ENCODE measurements at regions not wholly inside any gene's neighbourhood (a gene's known extent, or its start where the extent isn't known, plus 50 kb on each side); places are given as distances from the start of the nearest gene placed in this dataset.

- DNase-seq, result no peak
These were observed 135.4 kb upstream of the RGS18 start for GRCh38 chr1:192022827-192023226.

- DNase-seq, result no peak
These were observed 133.4 kb upstream of the RGS18 start for GRCh38 chr1:192024881-192025280.

DNA sequence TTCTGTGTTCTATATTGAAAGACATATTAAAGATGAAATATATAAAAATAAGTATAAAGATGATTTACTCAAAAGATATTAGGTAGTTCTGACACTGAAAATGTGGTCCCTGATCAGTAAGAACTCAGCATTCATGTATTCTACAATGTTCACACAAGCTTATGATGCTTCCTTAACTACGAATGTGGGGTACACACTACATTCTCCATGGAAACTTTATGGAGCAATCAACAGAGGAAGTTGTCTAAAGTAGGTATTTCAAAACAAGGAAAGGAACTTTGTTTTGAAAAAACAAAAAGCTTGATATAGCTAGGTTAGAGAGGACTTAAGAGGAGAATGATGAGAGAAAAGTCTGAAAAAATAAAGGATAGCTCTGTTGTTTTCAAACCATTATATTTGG lies 119.7 kb upstream of the RGS18 start:
- no peak for DNase-seq

- no peak for DNase-seq
These were observed 113.1 kb upstream of the RGS18 start for GRCh38 chr1:192045131-192045530.

DNA sequence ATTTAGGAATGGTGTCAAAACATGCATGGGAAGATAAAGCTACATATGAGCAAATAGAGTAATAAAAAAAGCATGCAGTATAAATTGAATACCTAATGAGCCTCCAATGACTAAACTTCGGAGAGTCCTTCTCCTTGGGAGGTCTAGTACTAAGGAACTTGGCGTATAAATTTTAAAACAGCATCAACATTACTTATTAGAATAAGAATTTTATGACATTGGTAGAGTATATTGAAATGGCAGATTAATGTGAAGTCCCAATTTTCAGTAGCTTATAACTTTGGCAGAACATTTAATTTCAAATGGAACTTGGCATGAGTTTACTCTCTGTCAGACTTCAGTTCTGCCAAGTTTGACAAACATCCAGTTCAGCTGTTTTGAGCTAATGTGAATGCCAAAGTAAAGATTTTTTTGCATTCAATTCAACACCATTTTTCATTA lies 104.7 kb upstream of the RGS18 start:
- no peak for DNase-seq

DNA sequence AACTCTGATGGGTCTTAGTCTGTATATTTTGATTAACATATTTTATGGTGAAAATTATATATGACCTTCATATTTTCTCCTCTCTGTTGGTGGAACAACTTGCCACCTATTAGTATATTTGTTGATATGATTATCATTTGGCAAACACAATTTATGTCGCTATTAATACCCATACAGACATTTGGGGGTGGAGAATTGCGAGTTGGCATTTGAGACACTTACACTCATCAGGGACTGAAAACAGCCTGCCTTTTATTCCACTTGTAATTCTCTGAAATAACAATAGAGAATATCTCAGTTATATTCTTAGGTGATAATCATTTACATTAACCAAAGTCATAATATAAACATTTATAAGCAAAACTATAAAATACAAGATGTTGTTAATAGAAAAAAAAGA lies 100.5 kb upstream of the RGS18 start:
- no peak for DNase-seq

DNA sequence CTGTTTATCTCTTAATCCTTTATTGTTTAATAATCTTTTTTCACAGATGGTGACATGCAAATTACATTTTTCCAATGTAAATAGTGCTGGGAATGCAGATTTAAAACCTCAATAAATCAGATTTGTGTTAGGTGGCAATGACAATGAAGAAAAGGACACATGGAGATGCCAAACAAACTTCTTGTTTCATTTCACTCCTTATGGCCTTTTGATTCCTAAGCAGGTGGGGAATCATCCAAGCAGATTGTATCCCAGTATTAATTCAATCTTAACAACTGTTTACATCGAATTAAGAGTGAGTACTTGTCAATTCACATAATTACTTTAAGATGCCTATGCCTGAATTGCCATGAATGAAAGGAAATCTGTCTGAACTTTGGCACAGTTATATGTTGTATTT lies 98.9 kb upstream of the RGS18 start:
- DNase-seq, result no peak

DNA sequence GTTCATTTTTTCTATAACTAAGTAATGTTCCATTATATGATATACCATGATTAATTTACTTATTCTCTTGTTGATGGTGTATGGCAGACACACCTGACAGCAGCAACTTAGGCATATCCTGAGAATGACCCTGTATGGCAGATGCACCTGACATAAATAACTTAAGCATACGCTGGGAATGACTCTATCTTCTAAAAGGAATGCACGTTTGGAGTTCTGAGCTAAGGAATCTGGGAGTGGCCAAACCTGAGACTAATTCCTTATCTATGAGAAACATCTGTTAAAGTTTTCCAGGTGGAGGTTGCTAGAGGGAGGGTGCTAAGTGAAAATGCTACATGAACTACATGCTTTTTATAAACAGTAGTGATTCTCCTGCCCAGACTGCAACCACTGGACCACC lies 96.7 kb upstream of the RGS18 start:
- no peak for DNase-seq

- DNase-seq, result no peak
These were observed 93.2 kb upstream of the RGS18 start for GRCh38 chr1:192065087-192065486.

- DNase-seq, result no peak
These were observed 92.1 kb upstream of the RGS18 start for GRCh38 chr1:192066202-192066601.

DNA sequence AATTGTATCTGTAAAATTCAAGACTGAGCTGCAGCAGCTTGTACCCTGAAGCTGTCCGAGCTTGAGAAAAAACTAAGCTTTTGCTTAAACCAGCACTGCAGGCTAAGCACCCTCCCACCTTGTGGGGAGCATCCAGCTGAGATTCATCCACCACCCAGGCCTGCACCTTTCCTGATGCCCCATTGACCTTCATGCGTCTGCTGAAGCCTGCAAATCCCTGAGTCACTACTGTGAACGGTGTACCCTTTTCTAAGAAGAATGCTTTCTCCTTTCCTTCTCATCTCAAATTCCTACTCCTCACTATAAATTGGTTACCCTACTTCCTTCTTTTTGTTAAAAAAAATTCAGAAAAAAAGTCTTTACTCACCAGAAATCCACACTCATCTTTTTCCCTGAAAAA lies 90.9 kb upstream of the RGS18 start:
- no peak for DNase-seq

DNA sequence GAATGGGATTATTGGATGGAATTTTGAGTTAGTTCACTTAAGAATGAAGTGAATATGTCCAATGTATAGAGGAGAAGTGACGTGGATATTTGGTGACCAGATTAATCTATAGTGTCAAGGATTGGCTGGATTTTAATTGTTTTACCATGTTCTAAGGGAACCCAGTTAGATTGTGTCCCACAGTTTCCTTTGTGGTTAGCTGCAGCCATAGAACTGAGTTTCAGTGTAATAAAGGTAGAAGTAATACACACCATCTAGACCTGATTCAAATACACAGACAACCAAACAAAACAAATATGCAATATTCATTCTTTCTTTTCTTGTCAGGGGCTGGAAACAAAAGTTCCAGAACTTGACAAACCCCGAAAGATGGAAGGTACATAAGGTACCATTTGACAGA lies 88.0 kb upstream of the RGS18 start:
- DNase-seq, result no peak

DNA sequence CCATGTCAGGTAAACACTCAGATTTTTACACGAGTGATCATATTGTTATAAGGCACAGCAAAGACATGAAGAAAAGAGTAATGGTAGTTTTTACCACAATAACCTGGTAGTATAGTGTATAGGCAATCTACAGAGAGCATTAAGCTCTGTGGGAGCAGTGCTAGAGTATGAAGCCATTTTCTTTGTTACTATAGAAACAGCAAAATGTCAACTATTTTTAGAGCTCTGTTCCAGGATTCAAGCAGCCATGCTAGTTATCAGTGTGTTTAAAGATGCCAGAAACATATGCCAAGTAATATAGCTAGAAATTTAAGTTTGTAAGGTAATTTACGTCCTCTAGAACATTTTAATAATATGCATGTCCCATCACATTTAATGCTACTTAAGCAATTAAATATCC lies 77.6 kb upstream of the RGS18 start:
- peak; percentile 49 for DNase-seq

GRCh38 chr1:192081359-192081758 lies 76.9 kb upstream of the RGS18 start:
- no peak for DNase-seq

- DNase-seq, result no peak
These were observed 71.6 kb upstream of the RGS18 start for GRCh38 chr1:192086644-192087043.

DNA sequence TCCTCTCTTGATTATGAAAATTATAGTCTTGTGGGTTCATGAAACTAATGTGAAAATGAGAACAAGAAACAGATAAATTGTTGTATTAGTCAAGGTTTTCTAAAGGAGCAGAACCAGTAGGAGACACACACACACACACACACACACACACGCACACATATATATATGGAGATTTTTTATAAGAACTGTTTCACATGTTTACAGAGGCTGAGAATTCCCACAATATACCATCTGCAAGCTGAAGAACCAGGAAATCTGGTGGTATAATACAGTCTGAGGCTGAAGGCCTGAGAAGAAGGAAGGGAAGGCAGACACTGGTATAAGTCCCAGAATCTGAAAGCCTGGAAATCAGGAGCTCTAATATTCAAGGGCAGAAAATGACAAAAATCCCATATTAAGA lies 70.9 kb upstream of the RGS18 start:
- no peak for DNase-seq

GRCh38 chr1:192088496-192088895 lies 69.8 kb upstream of the RGS18 start:
- DNase-seq, result no peak

- no peak for DNase-seq
These were observed 60.3 kb upstream of the RGS18 start for GRCh38 chr1:192098001-192098400.

GRCh38 chr1:192099328-192099727 lies 58.9 kb upstream of the RGS18 start:
- no peak for DNase-seq

DNA sequence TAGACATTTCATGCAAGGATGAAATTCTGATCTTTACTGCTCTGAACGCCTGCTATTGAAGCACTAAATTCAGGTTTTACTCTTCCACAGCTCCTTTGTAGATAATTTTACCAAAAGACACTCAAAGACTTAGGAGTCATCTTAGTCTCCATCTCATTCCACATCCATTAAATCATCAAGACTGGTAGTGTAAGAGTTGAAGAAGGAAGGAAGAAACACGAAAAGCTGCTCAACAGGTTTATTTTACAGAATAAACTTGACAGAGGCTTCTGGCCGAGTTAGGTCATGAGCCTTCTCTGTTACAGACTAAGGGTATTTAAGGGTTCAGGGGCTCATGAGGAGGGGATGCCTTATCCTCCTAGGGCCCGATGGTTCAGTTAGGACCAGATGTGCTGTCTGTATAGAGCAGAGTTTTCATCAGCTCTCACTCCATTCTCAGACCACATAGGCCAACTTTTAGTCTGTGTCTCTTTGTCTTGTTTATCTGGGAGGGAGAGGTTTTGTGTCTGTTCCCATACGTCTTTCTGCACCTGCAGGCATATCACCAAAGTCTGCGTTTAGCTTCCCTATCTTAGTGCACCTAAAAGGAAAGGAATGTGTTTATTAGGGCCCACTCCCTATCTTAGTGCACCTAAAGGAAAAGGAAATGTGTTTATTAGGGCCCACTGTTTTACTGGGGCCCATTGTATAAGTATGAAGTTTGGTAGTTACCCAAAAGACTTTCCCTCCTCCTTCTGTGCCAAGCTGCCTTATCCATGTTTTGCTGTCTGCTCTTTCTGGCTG lies 57.4 kb upstream of the RGS18 start:
- DNase-seq, result no peak

GRCh38 chr1:192104128-192104527 lies 54.1 kb upstream of the RGS18 start:
- DNase-seq, result no peak

- no peak for DNase-seq
These were observed 53.4 kb upstream of the RGS18 start for GRCh38 chr1:192104852-192105251.

DNA sequence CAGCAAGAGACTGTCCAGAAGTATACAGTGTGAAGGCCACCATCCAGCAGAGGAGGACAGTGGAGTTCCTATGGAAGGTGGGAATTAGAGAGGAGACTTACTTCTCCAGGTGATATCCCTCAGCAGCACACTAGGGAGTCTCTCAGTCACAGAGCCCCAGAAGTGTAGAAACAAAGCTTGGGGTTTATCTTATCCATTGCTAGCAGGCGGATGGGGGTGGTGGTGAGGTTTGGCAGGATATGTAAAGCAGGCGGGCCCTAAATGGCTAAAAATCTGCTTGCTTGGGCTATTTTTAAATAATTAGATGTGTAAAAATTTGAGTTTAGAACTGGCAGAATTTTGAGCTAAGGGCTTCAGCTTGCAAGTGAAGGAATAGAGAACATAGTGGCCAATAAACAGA lies 50.1 kb upstream of the RGS18 start:
- DNase-seq, result no peak

Measured in NCI-H2227 treated with DMSO at 0.1 percent for 48 hours (cell line).